NCI-H1092 (cell line): ENCODE measurements at regions not wholly inside any gene's neighbourhood (a gene's known extent, or its start where the extent isn't known, plus 50 kb on each side); places are given as distances from the start of the nearest gene placed in this dataset.
"Not testable (repeated sequence)": the region's sequence is repeated elsewhere in the genome, so short reads cannot be mapped to it uniquely, and the experiment has no call there.

Experiments used
- DNase-seq: peaks from one replicate; lab custom pipeline; 2025; lab: John Stamatoyannopoulos, UW

DNA sequence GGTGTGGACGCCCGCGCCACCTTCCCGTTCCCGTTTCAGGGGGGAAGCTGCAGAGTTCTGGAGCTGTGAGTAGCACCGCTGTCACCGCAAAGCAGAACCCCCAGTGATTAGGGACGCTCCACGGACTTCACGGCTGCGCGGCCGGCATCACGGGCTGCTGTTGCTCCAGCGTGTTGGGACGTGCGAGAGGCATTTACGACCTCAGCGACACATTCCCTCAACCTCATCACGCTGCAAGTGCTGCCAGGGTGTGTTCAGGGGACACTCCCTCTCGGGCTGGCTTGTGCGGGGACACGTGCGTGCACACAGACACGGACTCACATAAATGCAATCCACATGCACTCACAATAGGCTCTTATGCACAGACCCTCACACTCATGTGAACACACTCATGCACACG lies 187.9 kb downstream of the NPIPB11 start:
- DNase-seq = not testable (repeated sequence)

DNA sequence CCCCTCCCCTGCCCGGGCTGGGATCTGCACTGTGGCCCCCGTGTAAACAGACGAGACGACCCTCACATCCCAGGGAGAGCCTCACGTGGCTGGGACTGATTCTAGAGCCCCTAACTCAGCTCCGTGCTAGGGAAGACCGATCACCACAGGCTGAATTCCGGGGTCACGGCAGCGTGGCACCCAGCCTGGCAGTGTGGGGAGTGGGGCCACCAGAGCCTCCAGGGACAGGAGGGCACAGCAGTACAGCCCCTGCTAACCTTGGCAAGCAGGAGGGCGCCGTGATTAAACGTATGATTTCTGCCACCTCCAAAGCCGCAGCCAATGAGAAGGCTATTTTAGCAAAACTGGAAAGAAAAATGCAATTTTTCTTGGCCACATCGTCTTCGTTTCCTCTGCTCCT lies 188.3 kb downstream of the NPIPB11 start:
- not testable (repeated sequence) for DNase-seq

DNA sequence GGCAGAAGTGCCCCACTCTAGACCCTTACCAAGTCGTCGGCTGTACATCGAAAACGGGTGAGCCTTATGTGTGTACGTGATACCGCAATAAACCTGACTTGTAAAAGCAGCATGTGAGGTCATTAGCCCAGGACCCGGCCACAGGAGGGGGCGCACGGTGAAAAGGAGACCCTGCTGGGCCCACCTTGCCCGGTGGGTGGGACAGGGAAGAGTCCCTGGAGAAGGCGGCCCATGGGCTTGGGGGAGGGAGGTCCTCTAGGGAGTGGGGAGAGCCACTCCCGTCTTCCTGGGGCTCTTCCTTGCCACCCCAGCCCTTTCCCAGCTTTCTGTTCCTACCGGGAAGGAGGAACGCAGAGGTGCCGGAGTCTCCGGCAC lies 188.8 kb downstream of the NPIPB11 start:
- DNase-seq = not testable (repeated sequence)

DNA sequence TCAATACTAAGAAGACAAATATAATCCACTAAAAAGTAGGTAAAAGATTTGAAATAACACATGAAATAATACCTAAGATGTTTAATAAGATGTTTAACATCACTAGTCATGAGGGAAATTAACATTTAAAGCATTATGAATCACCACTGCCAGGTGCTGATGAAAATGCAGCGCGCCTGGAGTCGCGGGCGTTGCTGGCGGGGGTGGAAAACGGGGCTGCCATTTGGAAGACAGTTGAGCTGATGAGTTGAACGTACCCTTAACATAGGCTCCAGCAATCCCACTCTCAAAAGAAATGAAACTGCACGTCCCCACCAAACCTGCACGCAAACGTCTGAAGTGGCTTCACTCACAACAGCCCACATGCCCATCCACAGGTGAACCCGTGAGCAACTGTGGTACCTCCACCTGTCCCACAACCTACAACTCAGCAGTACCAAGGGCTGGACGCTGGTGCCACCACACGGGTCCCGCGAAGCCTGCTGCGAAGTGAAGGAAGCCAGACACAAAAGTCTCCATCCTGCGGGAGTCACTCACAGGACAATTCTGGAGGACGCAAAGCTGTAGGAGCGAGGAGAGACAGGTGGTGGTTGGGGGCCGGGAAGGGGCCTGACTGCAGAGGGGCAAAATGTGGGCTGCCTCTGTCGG lies 189.3 kb downstream of the NPIPB11 start:
- not testable (repeated sequence) for DNase-seq

DNA sequence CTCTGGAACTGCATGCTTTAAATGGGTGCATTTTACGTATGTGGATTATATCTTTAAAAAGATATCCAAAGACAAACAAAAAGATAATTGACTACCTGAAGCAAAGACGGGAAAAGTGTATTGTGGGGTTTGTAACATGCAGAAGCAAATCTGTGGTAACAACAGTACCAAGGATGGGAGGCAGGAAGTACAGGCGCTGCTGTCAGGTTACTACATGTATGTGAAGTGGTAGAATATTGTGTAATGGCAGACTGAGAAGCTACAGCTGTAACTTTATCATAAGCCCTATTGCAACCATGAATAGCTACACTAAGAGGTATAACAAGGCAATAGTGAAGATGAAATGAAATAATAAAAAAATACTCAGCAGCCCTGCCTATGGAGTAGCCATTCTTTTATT lies 192.7 kb downstream of the NPIPB11 start:
- DNase-seq = not testable (repeated sequence)

DNA sequence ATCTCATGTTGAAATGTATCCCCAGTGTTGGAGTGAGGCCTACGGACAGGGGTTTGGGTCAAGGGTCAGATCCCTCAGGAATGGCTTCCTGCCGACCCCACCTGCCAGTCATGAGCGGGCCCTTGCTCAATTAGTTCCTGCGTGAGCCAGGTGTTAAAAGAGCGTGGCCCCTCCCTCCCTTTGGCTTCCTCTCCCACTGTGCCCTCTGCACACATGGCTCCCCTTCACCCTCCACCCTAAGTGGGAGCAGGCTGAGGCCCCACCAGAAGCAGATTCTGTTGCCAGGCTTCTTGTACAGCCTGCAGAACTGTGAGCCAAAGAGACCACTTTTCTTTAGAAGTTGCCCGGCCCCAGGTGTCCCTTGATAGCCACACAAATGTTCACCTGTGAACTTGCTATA lies 193.3 kb downstream of the NPIPB11 start:
- not testable (repeated sequence) for DNase-seq

DNA sequence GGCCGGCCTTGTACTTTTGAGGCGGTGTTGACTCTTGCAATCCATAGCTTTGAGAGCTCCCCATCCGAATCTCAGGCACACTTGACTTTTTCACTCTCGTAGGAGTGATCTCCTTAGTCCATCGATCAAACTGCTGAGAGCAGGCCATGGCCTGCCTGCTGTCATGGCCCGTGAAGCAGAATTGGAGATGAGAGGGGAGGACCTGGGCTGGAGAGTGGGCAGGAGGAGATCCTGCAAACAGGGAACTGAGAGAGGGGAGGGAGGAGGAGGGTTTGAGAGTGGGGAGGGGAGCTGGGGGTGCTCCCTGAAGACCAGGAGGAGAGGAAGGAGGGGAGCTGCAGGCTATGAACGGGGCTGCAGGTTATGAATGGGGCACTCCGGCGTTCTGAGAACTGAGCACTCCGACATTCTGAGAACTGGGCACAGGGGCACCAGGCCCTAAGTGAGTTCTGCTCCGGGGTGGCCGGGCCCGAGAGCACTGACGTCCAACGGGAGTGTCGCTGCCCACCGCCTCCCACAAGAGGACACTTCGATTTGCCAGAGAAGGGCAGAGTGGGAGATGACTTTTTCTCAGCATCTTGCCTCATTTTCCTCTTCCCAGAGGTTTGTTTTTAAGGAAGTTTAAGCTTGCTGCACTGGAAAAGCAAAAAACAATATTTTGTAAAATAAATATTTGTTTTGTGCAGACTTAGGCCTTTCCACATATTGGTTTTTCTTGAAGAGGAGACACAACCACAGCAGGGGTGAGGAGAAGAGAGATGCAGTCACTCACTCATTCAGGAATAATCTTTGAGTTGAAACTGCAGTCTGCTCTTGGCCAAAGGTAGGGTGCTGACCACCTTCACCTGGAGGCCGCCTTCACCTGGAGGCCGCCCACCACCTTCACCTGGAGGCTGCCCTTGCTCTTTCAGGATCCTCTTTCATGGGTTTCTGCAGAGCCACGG lies 194.2 kb downstream of the NPIPB11 start:
- not testable (repeated sequence) for DNase-seq

DNA sequence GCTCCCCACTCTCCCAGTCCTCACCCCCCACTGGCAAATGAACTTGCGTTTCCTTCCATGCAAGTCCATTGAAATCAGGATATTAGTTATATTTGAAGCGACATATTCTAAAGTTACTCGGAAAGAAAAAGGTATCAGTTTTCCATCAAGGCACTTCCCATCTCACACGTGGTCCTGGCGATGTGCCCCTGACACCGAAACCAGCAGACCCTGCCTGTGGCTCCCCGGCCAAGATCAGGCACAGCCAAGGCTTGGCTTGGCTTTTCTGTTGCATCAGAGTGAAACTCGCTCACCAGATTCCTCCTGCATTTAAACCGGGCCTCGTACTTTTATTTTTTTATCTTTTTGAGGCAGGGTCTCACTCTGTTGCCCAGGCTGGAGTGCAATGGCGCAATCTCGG lies 195.1 kb downstream of the NPIPB11 start:
- DNase-seq = not testable (repeated sequence)

DNA sequence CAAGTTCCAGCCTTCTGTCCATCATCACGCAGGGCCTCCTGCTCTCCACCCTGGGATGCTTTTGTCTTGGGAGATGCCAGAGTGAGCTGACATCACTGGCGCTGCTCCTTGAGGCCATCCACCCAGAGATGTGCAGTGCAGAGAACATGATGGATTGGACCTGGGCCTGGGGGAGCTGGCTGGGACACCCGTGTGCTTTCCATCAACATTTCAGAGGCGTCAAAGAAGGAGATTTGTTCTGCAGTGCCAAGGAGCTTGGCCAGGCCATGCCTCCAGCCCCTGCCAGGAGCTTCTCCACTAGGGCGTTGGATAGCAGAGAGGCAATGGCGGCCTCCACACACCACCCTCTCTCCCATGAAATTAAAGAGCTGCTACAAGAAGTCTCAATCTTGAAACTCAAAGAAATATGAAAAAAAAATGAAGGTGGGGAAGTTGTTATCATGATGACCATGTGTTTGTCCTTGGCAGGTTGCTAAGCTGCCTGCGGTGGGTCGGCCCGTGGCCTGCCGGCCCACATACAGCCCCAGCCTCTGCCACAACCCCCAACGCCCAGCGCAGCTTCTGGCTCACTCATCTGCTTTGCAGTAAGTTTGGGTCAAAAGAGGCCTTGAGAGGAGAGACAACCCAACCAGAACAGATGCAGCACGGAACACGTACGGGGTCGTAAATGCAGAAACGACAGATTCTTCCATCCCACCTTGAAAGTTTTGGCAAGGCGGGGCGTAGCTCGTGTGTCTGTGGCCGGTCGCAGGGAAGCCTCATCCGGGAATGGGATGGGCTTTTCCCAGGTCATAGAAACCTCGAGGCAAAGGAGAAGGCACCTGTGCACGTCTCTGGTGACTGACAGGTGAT lies 196.0 kb downstream of the NPIPB11 start:
- DNase-seq = not testable (repeated sequence)

DNA sequence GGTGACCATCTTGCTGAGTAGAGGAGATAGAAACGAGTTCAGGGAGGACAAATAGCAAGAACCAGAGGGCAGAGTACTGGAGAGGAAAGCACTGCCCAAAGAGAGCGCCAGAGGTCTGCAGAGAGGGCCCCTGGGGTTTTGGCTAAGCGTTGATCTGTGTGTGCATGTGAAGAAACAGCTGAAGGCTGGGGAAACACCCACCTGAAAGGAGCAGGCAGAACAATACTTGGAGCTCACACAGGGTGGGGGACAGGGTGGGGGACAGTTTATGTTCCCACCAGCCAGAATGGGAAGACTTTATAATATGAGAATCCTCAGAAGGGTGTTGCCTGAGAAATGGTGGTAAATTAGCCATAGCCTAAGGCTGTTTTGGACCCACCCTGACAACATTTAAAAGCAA lies 200.4 kb downstream of the NPIPB11 start:
- DNase-seq = not testable (repeated sequence)

DNA sequence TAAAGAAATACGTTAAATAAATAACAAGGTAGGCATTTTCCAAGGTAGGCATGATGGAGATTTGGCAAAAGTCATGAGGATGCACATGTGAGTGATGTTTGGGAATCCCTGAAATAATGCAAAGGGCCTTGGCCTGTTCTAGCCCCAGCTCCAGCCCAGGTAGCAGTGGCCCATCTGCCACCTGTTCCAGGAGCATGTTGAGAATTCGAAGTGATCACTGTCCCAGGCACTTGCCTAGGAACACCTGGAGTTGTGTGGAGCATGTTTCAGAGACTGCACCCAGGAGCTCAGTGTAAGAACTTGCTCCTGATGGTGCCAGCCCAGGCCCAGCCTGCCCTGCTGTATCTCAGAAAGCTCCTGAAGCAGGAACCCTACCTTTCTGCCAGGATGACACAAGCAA lies 201.4 kb downstream of the NPIPB11 start:
- not testable (repeated sequence) for DNase-seq

DNA sequence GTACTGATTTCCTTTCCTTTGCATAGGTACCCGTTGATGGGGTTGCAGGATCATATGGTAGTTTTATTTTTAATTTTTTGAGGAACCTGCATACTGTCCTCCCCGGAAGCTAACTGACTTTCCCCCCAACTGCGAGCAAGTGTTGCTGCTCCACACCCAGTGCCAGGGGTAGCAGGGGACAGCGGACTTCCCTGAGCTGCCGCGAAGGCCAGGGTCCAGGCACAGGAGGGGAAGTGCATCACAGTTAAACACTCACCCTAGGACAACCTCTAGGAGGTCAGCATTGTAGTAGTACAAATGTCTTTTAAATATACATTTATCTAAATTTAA lies 201.7 kb downstream of the NPIPB11 start:
- no peak for DNase-seq

DNA sequence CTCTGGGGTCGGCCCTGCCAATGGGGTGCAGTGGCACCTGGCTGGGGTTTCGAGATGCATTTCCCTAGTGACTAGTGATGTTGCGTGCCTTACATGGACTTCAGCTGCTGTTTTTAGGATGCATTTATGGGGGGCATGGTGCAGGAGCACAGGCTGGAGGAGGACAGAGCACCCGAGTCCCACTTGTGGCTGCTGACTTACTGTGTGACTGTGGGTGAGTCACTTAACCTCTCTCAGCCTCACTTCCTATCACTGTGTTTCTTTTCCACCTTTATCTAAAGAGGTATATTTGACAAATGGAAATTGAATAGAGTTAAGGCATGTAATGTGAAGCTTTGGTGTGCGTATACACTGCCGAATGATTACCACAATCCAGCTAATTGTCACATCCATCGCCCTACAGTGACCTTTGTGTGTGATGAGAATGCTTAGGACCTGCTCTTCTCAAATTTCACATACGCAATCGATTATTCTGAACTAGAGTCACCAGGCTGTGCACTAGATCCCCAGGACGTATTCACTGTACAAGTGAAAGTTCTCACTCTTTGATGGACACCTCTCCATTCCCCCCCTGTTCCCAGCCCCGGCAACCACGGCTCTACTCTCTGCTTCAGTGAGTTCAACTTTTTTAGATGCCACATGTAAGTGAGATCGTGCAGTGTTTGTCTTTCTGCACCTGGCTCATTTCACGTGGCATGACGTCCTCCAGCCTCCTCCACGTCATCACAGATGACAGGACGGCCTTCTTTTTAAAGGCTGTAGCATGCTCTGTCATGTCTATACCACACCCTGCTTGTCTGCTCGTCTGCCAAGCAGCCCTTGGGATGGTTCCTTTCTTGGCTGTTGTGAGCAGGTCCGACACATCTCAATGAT lies 202.3 kb downstream of the NPIPB11 start:
- not testable (repeated sequence) for DNase-seq

DNA sequence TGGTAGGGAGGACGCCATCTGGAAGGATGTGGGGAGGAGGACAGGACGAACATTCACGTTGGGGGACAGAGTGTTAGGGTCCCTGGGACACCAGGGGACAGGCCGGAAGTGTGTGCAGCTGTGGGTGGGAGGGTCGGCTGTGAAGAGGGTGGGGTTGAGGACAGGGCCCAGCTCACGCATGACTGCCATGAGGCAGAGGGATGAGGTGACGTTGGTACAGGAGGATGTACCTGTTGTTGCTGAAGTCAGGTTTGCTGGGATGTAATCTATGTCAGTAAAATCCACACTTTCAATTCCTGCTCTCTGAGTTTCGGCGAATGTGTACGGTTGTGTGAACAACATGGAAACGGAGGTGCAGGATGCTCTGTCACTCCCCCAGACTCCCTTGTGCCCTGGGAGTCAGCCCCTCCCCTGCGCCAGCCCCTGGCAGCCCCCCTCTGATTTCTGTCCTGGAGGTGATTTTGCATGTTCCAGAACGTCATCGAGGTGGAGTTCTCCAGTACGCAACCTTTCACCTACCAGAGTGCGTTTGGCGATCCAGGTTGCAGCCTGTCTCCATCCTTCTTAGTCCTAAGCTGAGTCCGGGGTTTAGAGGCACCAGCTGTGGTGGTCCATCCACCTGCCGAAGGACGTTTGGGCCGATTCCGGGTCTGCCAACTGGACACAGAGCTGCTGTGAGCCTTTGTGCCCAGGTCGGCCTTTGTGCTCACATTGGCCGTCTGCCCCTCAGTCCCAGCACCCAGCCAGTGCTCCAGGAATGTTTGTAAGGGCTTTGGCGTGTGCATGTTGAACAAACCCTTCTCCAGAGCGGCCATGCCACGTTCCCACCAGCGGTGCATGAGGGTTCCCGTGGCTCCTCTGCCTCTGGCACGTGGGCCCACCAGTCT lies 203.2 kb downstream of the NPIPB11 start:
- not testable (repeated sequence) for DNase-seq

DNA sequence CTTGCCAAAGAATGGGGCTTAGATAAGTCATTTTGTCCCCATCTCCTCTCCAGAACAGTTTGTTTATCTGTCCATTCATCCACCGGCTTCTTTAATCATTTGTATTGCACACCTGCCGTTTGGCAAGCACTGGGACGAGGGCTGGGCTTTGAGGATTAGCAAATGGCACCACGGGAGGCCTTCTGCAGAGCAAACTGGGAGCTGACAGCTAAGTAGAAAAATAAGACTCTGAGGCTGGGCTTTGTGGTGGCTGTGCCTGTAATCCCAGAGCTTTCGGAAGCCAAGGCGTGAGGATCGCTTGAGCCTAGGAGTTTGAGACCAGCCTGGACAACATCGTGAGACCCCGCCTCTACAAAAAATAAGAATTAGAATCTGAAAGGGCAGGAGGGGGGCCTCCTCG lies 203.9 kb downstream of the NPIPB11 start:
- DNase-seq = peak; percentile 68

DNA sequence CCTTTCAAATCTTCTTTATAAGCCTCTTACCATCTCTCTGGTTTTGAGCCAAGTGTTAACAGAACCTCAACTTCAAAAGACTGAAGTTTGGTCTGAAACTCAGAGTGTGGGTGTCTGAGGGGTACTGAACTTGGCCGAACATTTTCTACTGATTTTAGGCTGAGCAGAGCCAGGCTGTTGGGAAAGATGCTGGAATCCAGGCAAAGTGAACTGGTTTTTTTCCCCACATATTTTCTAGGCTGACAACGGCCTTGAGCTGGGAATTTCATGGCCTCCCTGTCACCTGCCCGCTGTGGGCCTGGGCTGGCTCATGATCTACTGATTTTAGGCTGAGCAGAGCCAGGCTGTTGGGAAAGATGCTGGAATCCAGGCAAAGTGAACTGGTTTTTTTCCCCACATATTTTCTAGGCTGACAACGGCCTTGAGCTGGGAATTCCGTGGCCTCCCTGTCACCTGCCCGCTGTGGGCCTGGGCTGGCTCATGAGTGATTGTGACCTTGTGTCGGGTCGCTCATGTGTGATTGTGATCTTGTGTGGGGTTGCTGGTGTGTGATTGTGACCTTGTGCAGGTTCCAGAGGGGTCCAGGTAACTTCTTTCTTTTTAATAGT lies 204.4 kb downstream of the NPIPB11 start:
- not testable (repeated sequence) for DNase-seq

DNA sequence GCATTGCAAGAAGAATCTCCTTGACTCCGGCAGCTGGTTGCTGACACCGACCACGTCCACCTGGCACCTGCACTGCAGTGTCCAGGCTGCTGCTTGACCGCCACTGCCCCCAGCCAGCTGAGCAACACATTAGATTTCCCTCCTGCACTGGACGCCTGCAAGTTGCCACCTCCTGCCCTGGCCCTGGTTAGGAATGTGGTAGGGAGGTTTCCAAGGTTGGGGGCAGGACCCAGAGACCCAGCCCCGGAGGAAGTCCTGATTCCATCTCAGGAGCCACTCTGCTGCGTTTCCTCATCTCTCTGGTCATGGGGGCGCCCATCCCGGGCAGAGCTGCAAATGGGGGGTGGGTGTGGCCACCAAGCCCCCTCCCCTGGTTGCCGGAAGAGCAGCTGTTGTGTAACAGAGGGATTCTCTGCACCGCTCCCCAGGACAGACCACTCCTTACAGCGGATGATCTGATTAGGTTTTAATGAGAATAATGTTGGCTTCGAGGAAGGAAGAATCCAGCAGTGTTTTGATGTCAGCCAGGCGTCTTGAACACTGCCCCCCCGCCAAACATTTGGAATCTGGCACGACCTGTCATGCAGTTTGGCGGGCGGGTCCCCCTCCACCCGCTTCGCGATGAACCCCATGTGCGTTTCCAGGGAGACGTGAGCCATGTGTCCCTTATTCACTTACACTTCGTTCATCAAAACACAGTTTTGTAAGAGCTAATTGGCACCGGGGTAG lies 205.1 kb downstream of the NPIPB11 start:
- not testable (repeated sequence) for DNase-seq

DNA sequence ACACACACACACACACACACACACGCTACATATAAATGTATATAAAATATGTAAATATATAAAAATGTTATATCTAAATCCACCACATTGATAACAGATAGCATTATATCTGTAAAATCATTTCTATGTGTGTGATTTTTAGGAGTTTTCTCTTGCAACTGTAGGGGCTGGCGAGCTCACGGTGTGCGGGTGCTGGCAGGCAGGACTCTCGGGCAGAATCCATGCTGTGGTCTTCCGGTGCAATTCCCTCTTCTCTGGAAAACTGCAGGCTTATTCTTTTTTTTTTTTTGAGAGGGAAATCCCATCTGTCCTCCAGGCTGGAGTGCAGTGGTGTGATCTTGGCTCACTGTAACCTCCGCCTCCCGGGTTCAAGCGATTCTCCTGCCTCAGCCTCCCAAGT lies 205.8 kb downstream of the NPIPB11 start:
- not testable (repeated sequence) for DNase-seq

DNA sequence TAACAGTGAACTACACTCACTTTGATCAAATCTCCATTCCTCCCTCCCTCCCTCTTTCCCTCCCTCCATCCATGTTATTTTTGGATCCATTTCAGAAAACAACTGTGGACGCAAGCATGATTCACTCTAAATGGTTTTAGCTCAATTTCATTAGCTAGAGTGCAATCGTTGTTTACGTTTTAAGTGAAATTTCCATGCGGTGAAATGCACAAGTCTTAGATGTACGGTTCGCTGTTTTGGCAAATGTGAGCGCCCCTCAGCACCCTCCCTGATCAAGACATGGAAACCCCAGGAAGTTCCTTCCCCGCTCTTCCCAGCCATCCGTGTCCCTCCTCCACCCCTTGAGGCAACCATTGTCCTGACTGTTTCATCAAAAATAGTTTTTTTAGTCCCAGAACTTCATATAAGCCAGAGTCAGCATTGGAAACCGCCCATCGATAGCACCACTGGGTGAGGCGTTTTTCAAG lies 206.3 kb downstream of the NPIPB11 start:
- not testable (repeated sequence) for DNase-seq
